B cell (primary cell): ENCODE measurements at regions not wholly inside any gene's neighbourhood (a gene's known extent, or its start where the extent isn't known, plus 50 kb on each side); places are given as distances from the start of the nearest gene placed in this dataset.
"Not testable (repeated sequence)": the region's sequence is repeated elsewhere in the genome, so short reads cannot be mapped to it uniquely, and the experiment has no call there.

Experiments
- ATAC-seq: fragments of 200-7000 bp; cut with Tn5 transposase; one replicate; pipeline ENCODE4 v1.10.0; 2021; ENCODE audit warnings: low read depth, mild to moderate bottlenecking, moderate number of reproducible peaks, moderate library complexity
- CTCF ChIA-PET: fragments of 350-600 bp; sonication (Branson Sonifier 250); formaldehyde crosslinking; loops from one replicate; lab custom pipeline; 2021; ENCODE audit warnings: antibody characterized with exemption, inconsistent platforms; lab: Charles Lee
- POLR2A ChIA-PET: fragments of 350-600 bp; sonication (Branson Sonifier 250); formaldehyde crosslinking; loops from one replicate; lab custom pipeline; 2021; ENCODE audit warnings: antibody characterized with exemption; lab: Charles Lee
- DNase-seq: peaks from one replicate; pipeline ENCODE4 v3.0.0; 2013
- H2AFZ ChIP-seq: 2 replicates; pipeline ENCODE4 v1.6.1; 2012; ENCODE audit warnings: mild to moderate bottlenecking, low read depth, low read length; ENCODE audit not compliant: insufficient read depth, poor library complexity, severe bottlenecking
- H3K27ac ChIP-seq, 2 donors: 1 replicate in 1 of 2; 2 replicates in 1 of 2; pipeline ENCODE4 v1.5.1; 2012 to 2013; ENCODE audit warnings: low read length in 2 of 2, mild to moderate bottlenecking in 2 of 2, moderate library complexity in 1 of 2
- H3K27me3 ChIP-seq, 4 experiments: fragments of 200-600 bp in 1 of 4; sonication (generic) in 1 of 4; replicated peaks in 1 of 4; 1 replicate in 2 of 4; 2 replicates in 2 of 4; pipeline versions ENCODE4 v1.6.1 to v1.7.0; 2013 to 2016; ENCODE audit warnings: low read length in 3 of 4, mild to moderate bottlenecking in 2 of 4, mixed read lengths in 1 of 4, moderate library complexity in 1 of 4; ENCODE audit not compliant: insufficient read depth in 4 of 4, control insufficient read depth in 3 of 4; ENCODE audit errors: control extremely low read depth in 1 of 4
- H3K36me3 ChIP-seq, 2 experiments: replicated peaks in 1 of 2; 1 replicate in 1 of 2; 2 replicates in 1 of 2; pipeline versions ENCODE4 v1.6.1 to v1.7.1; 2013; ENCODE audit warnings: low read length in 1 of 2; ENCODE audit not compliant: insufficient read depth in 2 of 2, control insufficient read depth in 1 of 2; ENCODE audit errors: control extremely low read depth in 1 of 2, extremely low read depth in 1 of 2
- H3K4me1 ChIP-seq, 2 donors: fragments of 200-600 bp in 1 of 2; sonication (generic) in 1 of 2; 1 replicate in 1 of 2; 2 replicates in 1 of 2; pipeline versions ENCODE4 v1.5.1 to v1.6.1; 2013 to 2017; ENCODE audit warnings: low read length in 2 of 2; ENCODE audit not compliant: control insufficient read depth in 2 of 2, insufficient read depth in 2 of 2
- H3K4me2 ChIP-seq: replicated peaks from 2 replicates; pipeline ENCODE3; 2012; ENCODE audit warnings: mild to moderate bottlenecking, low read depth, low read length; ENCODE audit not compliant: poor library complexity, severe bottlenecking
- H3K4me3 ChIP-seq, 5 experiments: fragments of 200-600 bp in 1 of 5; sonication (generic) in 1 of 5; 1 replicate in 3 of 5; 2 replicates in 2 of 5; pipeline versions ENCODE4 v1.5.1 to v1.7.0; 2011 to 2016; ENCODE audit warnings: low read length in 4 of 5, mild to moderate bottlenecking in 4 of 5, low read depth in 2 of 5, control low read depth in 1 of 5, moderate library complexity in 1 of 5; ENCODE audit not compliant: insufficient read depth in 1 of 5; ENCODE audit errors: control extremely low read depth in 1 of 5, extremely low read depth in 1 of 5
- H3K79me2 ChIP-seq: fragments of 200-600 bp; sonication (generic); one replicate; pipeline ENCODE4 v1.6.0; 2016; ENCODE audit warnings: low read length; ENCODE audit not compliant: control insufficient read depth, insufficient read depth
- H3K9ac ChIP-seq: fragments of 200-600 bp; sonication (generic); 2 replicates; pipeline ENCODE4 v1.6.1; 2017; ENCODE audit warnings: mild to moderate bottlenecking, low read length, moderate library complexity
- H3K9me3 ChIP-seq, 3 donors: one replicate each; pipeline versions ENCODE4 v1.6.1 to v1.7.1; 2013; ENCODE audit warnings: low read length in 2 of 3; ENCODE audit not compliant: control insufficient read depth in 2 of 3, insufficient read depth in 1 of 3; ENCODE audit errors: control extremely low read depth in 1 of 3
- H4K20me1 ChIP-seq: 2 replicates; pipeline ENCODE4 v1.6.0; 2012; ENCODE audit warnings: mild to moderate bottlenecking, low read length; ENCODE audit not compliant: insufficient read depth, control insufficient read depth, poor library complexity, severe bottlenecking
- H3K27ac Mint-ChIP-seq: one replicate; pipeline ENCODE4 v1.8.0; 2021; ENCODE audit warnings: mixed read lengths
- H3K27me3 Mint-ChIP-seq: one replicate; pipeline ENCODE4 v1.8.0; 2021; ENCODE audit warnings: mixed read lengths
- H3K4me1 Mint-ChIP-seq: one replicate; pipeline ENCODE4 v1.8.0; 2021; ENCODE audit warnings: mixed read lengths
- H3K4me3 Mint-ChIP-seq: one replicate; pipeline ENCODE4 v1.8.0; 2021; ENCODE audit warnings: mixed read lengths
- H3K9me3 Mint-ChIP-seq: one replicate; pipeline ENCODE4 v1.8.0; 2022; ENCODE audit warnings: mixed read lengths; ENCODE audit not compliant: insufficient read depth
- EZH2 ChIP-seq: IDR thresholded peaks from 2 replicates; pipeline ENCODE4 v1.6.1; 2012; ENCODE audit warnings: borderline replicate concordance, low read depth, mild to moderate bottlenecking, moderate library complexity, low read length; ENCODE audit not compliant: insufficient read depth, poor library complexity, severe bottlenecking
- WGBS: methylation state at CpG from one replicate; pipeline ENCODE4 v1.1.5; 2013; ENCODE audit warnings: missing lambda C conversion rate; ENCODE audit not compliant: insufficient coverage; 5-methylcytosine and 5-hydroxymethylcytosine counted together
- intact Hi-C: fragments of 100-400 bp; cut with micrococcal nuclease; formaldehyde crosslinking; loops from one replicate; pipeline ENCODE4 v1.10.0; 2022
- TF ChIP-seq, protein P1 (sequence below): fragments of 200-600 bp; IDR thresholded peaks from one replicate; pipeline ENCODE4 v1.8.0; 2022; ENCODE audit warnings: antibody characterized with exemption, mild to moderate bottlenecking

DNA sequence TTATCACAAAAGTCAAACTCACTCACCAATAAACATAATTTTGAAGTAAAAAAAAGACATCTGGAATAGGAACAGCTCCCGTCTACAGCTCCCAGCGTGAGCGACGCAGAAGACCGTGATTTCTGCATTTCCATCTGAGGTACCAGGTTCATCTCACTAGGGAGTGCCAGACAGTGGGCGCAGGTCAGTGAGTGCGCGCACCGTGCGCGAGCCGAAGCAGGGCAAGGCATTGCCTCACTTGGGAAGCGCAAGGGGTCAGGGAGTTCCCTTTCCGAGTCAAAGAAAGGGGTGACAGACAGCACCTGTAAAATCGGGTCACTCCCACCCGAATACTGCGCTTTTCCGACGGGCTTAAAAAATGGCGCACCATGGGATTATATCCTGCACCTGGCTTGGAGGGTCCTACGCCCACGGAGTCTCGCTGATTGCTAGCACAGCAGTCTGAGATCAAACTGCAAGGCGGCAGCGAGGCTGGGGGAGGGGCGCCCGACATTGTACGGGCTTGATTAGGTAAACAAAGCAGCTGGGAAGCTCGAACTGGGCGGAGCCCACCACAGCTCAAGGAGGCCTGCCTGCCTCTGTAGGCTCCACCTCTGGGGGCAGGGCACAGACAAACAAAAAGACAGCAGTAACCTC lies 231.7 kb upstream of the LRRTM4 start:
- intact Hi-C loops: not testable (repeated sequence)

DNA sequence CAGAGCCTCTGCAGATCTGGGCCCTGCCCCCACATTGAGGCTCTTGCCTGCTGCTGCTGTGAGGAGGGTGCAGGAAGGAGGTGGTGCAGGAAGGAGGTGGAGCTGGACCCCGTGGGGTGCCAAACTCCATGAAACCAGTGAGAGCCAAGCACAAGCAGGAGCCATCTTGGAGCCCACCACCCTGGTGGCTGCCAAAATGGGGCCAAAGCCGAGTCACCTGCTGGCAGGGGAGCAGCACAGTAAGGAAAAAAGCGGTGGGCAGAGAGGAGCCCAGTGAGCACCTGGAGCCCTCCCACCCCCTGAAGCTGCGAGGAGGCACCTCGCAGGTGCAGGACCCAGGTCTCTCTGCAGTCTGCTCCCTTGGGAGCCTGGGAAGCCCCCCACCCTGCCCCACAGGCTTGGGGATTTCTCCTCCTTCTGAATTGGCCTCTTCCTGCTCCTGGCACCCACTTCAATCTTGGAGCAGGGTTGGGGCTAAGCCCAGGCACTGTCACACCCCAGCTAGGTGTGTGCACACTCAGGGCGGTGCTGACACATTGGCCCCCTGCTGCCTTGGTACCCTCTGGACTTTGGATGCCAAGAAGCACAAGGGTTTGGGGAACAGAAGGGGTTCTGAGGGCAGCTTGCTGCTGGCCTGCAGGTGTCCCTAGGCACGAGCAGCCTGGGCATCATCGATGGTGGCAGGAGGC lies 245.4 kb upstream of the LRRTM4 start:
- TF ChIP-seq EZH2: no peak
- TF ChIP-seq, protein P1, sequence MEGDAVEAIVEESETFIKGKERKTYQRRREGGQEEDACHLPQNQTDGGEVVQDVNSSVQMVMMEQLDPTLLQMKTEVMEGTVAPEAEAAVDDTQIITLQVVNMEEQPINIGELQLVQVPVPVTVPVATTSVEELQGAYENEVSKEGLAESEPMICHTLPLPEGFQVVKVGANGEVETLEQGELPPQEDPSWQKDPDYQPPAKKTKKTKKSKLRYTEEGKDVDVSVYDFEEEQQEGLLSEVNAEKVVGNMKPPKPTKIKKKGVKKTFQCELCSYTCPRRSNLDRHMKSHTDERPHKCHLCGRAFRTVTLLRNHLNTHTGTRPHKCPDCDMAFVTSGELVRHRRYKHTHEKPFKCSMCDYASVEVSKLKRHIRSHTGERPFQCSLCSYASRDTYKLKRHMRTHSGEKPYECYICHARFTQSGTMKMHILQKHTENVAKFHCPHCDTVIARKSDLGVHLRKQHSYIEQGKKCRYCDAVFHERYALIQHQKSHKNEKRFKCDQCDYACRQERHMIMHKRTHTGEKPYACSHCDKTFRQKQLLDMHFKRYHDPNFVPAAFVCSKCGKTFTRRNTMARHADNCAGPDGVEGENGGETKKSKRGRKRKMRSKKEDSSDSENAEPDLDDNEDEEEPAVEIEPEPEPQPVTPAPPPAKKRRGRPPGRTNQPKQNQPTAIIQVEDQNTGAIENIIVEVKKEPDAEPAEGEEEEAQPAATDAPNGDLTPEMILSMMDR: no peak
- POLR2A ChIA-PET: no interaction called here

More for the DNA sequence above, 231.7 kb upstream of the LRRTM4 start:
- H3K4me1 Mint-ChIP-seq, H3K27me3 Mint-ChIP-seq, ATAC-seq, H3K9me3 ChIP-seq, H3K27me3 ChIP-seq, H3K79me2 ChIP-seq, H3K36me3 ChIP-seq, H3K27ac Mint-ChIP-seq, CTCF ChIA-PET, H3K9ac ChIP-seq, DNase-seq, H2AFZ ChIP-seq, H3K4me1 ChIP-seq, H4K20me1 ChIP-seq, POLR2A ChIA-PET, H3K4me3 ChIP-seq, H3K27ac ChIP-seq, H3K4me3 Mint-ChIP-seq, H3K9me3 Mint-ChIP-seq, H3K4me2 ChIP-seq: not testable (repeated sequence)
- 87% methylated on average over 20 of the region's 30 CpGs for WGBS

More for the DNA sequence above, 245.4 kb upstream of the LRRTM4 start:
- no peaks in the 10 kb centered on the region for H3K27me3 Mint-ChIP-seq
- Histone ChIP-seq H3K27me3 (no peaks in the 10 kb centered on the region), H3K9ac (no peak overlapping the region), H3K4me2 (no peak overlapping the region), H2AFZ (no peak overlapping the region), H3K4me1 (no peaks in the 10 kb centered on the region), H3K9me3 (peaks cover 0 to 20% (median 0%) of the 10 kb centered on the region in 3 donors), H3K4me3 (no peak overlapping the region), H3K27ac (no peak overlapping the region), H3K36me3 (no peaks in the 10 kb centered on the region), H3K79me2 (no peaks in the 10 kb centered on the region), H4K20me1 (no peaks in the 10 kb centered on the region)
- H3K4me3 Mint-ChIP-seq: no peak overlapping the region
- no peak for ATAC-seq
- intact Hi-C loops: no loop called here
- peaks cover 2% of the 10 kb centered on the region for H3K9me3 Mint-ChIP-seq
- WGBS: 69% methylated on average over 8 of the region's 8 CpGs
- no peaks in the 10 kb centered on the region for H3K4me1 Mint-ChIP-seq
- no peak for DNase-seq
- CTCF ChIA-PET: no interaction called here
- H3K27ac Mint-ChIP-seq: no peak overlapping the region
